ENCODE measurements at regions not wholly inside any gene's neighbourhood (a gene's known extent, or its start where the extent isn't known, plus 50 kb on each side); places are given as distances from the start of the nearest gene placed in this dataset.

GRCh38 chr10:20391629-20392028, 505.5 kb downstream of the NEBL start:
- no peak for TF ChIP-seq MAX (IDR thresholded peaks at IDR 0.05)
- no peak for TF ChIP-seq TAF1 (conservative IDR thresholded peaks at IDR 0.05)
- no peak for TF ChIP-seq CTCF (IDR thresholded peaks at IDR 0.05; ENCODE audit: low read depth, low read length, missing input control)
- no peak for TF ChIP-seq JUND (IDR thresholded peaks at IDR 0.05)
- TF ChIP-seq RAD21 (IDR thresholded peaks at IDR 0.05): no peak
- TF ChIP-seq REST (IDR thresholded peaks at IDR 0.05): no peak
- no peak for TF ChIP-seq FOXA1 (IDR thresholded peaks at IDR 0.05)
- no peak for TF ChIP-seq EGR1 (IDR thresholded peaks at IDR 0.05; ENCODE audit: low read depth in 2 of 2)
- no peak for TF ChIP-seq GABPA (IDR thresholded peaks at IDR 0.05 in 1 of 2, conservative IDR thresholded peaks at IDR 0.05 in 1 of 2)
- TF ChIP-seq ZBTB33 (IDR thresholded peaks at IDR 0.05): no peak
- no peak for TF ChIP-seq SP1 (IDR thresholded peaks at IDR 0.05)
- no peak for TF ChIP-seq ATF3 (IDR thresholded peaks at IDR 0.05)
- no peak for TF ChIP-seq NR2F2 (IDR thresholded peaks at IDR 0.05)
- TF ChIP-seq YY1 (IDR thresholded peaks at IDR 0.05): no peak

All from liver (tissue), 3 donors.